M059J (cell line): ENCODE measurements at regions not wholly inside any gene's neighbourhood (a gene's known extent, or its start where the extent isn't known, plus 50 kb on each side); places are given as distances from the start of the nearest gene placed in this dataset.
"Not testable (repeated sequence)": the region's sequence is repeated elsewhere in the genome, so short reads cannot be mapped to it uniquely, and the experiment has no call there.

Experiments
- DNase-seq: peaks from one replicate; pipeline ENCODE4 v3.0.0-alpha.2; 2012; ENCODE audit warnings: low read depth

DNA sequence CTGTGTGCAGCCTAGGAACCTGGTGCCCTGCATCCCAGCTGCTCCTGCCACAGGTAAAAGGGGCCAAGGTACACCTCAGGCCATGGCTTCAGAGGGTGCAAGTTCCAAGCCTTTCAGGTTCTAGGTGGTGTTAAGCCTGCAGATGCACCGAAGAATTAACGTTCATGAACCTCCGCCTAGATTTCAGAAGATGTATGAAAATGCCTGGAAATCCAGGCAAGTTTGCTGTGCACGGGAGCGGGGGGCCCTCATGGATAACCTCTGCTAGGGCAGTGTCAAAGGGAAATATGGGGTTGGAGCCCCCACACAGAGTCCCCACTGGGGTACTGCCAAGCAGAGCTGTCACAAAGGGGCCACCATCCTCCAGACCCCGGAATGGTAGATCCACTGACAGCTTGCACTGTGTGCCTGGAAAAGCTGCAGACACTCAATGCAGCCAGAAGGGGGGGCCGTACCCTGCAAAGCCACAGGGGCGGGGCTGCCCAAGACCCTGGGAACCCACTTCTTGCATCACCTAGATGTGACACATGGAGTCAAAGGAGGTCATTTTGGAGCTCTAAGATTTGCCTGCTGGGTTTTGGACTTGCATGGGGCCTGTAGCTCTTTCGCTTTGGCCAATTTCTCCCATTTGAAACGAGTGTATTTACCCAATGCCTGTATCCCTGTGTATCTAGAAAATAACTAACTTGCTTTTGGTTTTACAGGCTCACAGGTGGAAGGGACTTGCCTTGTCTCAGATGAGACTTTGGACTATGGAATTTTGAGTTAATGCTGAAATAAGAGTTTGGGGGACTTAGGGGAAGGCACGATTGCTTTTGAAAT is 145.2 kb upstream of the C1QTNF3 start:
- DNase-seq: peak; percentile 55

DNA sequence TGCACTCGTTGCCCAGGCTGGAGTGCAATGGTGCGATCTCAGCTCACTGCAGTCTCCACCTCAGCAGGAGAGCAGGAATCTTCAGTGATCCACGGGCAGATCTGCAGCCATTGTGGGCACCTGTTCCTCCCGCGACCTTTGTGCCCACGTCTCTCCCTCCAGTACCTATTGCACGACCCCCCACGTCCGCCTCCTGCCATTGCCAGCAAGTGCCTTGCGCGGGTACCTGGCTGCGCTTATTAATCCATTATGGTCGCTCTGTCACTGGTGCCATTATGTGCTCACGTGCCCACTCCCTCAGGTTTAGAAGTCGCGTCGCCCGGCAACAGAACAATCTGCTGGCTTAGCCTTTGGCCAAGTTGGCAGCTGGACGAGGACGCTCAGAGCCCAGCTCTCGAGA is 146.2 kb upstream of the C1QTNF3 start:
- not testable (repeated sequence) for DNase-seq

DNA sequence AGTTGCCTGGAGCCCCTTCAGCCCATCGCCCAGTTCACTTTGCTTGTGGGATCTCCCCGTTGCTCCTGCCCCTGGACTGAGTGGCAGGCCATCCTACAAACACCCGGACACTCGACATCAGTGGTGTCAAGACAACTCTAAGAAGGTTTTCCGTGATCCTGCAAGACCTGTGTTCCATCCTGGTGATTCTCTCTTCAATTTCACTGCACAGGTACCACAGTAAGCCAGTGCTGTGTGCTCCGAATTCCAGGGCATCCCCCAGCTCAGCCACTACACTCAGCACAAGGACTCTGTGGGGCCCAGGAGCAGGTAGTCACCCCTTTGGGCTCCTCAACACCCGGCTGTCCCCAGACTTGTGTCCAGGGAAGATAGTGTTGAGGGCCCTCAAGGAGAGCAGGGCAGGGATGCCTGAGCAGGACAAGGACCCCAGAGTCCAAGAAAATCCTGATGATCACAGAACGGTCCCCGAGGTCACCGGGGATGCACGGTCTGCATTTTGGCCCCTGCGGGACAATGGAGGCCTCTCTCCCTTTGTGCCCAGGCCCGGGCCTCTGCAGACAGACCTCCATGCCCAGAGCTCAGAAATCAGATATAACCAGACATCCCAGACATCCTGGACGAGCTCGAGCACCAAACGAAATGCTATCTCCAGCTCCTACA is 146.9 kb upstream of the C1QTNF3 start:
- DNase-seq: peak; percentile 9

DNA sequence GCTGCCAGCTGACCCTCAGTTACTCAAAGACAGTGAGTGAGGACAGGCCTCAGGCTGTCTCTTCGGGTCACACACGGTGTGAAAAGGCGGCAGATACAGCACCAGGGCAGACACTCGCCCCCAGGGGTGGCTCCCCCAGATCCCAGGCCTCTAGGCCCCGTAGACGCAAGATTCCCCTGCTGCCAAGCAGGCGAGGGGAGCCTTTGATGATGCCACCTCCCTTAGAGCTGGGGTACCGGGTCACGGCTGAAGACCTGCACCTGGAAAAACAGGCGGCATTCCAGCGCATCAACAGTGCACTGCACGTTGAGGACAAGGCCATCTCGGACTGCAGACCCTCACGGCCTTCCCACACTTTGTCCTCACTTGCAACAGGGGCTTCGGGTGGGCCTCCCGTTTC is 147.5 kb upstream of the C1QTNF3 start:
- DNase-seq: peak; percentile 5

DNA sequence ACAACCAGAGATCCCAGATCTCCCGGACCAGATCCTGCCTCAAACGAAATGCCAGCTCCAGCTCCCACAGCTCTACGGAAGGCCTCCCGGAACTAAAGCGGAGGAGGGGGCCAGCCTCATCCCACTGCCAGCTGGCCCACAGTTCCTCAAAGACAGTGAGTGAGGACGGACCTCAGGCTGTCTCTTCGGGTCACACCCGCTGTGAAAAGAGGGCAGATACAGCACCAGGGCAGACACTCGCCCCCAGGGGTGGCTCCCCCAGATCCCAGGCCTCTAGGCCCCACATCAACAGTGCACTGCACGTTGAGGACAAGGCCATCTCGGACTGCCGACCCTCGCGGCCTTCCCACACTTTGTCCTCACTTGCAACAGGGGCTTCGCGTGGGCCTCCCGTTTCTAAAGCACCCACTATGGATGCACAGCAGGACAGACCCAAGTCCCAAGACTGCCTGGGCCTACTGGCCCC is 148.3 kb upstream of the C1QTNF3 start:
- peak; percentile 4 for DNase-seq

DNA sequence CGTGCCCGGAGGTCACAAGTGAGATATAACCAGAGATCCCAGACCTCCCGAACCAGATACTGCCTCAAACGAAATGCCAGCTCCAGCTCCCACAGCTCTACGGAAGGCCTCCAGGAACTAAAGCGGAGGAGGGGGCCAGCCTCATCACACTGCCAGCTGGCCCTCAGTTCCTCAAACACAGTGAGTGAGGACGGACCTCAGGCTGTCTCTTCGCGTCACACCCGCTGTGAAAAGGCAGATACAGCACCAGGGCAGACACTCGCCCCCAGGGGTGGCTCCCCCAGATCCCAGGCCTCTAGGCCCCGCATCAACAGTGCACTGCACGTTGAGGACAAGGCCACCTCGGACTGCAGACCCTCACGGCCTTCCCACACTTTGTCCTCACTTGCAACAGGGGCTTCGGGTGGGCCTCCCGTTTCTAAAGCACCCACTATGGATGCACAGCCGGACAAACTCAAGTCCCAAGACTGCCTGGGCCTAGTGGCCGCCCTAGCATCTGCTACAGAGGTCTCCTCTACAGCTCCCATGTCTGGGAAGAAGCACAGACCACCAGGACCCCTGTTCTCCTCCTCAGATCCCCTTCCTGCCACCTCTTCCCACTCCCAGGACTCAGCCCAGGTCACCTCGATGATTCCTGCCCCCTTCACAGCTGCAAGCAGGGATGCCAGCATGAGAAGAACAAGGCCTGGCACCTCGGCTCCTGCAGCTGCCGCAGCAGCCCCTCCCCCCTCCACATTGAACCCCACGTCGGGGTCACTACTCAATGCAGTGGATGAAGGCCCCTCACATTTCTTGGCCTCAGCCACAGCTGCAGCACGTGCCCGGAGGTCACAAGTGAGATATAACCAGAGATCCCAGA is 149.3 kb upstream of the C1QTNF3 start:
- DNase-seq: peak; percentile 15

DNA sequence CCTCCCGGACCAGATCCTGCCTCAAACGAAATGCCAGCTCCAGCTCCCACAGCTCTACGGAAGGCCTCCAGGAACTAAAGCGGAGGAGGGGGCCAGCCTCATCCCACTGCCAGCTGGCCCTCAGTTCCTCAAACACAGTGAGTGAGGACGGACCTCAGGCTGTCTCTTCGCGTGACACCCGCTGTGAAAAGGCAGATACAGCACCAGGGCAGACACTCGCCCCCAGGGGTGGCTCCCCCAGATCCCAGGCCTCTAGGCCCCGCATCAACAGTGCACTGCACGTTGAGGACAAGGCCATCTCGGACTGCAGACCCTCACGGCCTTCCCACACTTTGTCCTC is 149.9 kb upstream of the C1QTNF3 start:
- DNase-seq: not testable (repeated sequence)

DNA sequence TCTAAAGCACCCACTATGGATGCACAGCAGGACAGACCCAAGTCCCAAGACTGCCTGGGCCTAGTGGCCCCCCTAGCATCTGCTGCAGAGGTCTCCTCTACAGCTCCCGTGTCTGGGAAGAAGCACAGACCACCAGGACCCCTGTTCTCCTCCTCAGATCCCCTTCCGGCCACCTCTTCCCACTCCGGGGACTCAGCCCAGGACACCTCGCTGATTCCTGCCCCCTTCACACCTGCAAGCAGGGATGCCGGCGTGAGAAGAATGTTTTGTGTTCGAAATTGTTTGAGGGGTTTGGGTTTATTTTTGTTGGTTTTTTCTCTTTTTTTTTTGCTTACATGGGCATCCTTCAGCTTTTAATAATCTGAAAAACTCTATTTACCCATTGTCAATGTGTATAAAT is 150.3 kb upstream of the C1QTNF3 start:
- not testable (repeated sequence) for DNase-seq

DNA sequence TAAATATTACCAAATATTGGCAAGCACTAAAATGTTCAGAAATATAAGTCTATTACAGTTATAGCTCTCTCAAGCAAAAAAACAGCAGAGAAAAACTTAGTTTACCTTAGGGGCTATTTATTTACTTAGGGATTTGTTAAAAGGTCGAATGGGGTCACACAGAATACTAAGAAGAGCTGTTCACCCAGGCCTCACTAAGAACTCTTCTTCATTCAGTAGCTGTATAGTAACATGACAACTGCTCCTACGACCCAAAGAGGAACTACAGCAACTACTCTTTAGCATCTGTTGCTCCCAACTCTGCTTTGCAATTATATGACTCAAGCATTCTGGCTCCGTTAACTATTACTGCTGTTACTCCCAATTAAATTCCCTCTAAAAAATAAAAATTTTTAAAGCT is 150.8 kb upstream of the C1QTNF3 start:
- peak; percentile 14 for DNase-seq

DNA sequence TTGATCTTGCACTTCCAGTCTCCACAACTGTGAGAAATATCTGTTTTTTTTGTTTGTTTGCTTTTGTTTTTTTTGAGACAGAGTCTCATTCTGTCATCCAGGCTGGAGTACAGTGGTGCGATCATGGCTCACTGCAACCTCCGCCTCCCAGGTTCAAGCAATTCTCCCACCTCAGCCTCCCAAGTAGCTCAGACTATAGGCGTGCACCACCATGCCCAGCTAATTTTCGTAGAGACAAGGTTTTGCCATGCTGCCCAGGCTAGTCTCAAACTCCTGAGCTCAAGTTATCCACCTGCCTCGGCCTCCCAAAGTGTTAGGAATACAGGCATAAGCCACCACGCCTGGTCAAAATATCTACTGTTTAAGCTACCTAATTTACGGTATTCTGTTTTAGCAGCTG is 153.1 kb upstream of the C1QTNF3 start:
- not testable (repeated sequence) for DNase-seq

DNA sequence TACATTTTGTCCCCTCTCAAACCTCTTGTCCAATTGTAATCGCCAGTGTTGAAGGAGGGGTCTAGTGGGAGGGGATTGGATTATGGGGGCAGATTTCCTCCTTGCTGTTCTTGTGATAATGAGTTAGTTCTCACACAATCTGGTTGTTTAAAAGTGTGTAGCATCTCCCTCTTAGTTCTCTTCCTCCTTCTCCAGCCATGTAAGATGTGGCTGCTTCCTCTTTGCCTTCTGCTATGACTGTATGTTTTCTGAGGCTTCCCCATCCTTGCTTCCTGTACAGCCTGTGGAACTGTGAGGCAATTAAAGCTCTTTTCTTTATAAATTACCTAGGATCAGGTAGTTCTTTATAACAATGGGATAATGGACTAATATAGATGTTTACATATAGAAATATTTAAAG is 162.3 kb upstream of the C1QTNF3 start:
- not testable (repeated sequence) for DNase-seq

DNA sequence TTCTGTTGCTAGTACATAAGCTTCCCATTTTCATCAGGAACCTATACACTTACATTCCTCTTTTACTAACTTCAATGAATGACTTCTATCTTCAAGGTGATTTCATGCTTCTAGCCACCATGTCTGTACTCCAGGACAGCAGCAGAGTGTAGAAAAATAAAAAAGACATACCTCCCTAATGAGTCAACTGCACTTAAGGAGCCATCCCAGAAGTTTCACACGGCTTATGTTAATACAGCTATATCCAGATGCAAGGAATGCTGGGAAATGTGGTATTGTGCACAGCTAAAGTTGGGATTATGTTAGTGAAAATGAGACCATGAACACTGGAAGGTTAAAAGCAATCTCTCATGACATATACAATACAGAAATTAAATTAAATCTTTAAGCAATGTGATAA is 174.4 kb upstream of the C1QTNF3 start:
- DNase-seq: peak; percentile 81

DNA sequence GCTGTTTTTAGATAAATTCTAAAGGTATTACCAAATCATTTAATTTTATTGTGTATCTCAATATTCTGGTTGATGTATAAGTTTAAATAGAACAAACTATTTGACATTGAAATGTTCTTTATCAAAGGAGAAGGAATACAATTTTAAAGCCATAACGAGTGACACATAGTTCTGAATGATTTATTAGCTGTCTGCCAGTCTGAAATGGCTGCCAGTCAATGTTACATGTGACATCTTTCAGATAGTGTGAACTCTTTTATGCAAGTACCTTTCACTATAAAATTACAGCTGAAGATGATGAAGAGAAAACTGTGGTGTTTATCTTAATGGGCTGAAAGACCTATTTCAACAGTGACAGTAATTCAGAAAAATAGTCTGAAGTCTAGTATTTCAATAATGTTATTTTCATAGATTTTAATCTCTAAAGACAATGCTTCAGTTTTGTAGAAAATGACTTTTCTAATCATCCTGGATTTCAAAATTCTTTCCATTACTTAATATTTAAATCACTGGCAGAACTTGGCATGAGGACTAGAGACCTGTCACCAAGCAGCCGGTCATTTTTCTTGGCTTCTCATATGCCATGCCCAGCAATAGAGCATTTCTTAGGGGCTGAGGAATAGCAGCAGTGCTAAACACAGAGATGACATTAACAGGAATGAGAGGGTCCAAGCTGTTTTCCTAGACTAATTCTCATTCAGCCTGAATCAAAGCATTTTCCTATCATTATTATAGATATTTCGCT is 178.5 kb upstream of the C1QTNF3 start:
- DNase-seq: not testable (repeated sequence)

DNA sequence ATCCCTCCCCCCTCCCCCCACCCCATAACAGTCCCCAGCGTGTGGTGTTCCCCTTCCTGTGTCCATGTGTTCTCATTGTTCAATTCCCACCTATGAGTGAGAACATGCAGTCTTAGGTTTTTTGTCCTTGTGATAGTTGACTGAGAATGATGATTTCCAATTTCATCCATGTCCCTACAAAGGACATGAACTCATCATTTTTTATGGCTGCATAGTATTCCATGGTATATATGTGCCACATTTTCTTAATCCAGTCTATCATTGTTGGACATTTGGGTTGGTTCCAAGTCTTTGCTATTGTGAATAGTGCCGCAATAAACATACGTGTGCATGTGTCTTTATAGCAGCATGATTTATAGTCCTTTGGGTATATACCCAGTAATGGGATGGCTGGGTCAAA is 180.1 kb upstream of the C1QTNF3 start:
- DNase-seq: not testable (repeated sequence)

DNA sequence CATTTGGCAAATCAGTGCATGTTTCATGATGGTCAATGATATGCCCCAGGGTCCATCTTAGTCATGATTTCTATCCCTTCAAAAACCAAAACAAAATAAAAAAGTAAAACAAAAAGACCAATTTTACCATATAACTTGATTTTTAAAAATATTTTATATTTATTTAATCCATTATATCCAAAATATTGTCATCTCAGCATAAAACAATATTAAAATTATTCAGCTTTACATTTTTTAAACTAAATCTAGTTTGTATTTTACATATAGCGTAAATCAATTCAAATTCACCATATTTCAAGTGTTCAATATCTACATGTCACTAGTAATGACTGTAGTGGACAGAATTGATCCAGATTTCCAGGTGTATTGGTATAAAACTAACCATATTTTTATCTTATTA is 187.4 kb upstream of the C1QTNF3 start:
- not testable (repeated sequence) for DNase-seq

DNA sequence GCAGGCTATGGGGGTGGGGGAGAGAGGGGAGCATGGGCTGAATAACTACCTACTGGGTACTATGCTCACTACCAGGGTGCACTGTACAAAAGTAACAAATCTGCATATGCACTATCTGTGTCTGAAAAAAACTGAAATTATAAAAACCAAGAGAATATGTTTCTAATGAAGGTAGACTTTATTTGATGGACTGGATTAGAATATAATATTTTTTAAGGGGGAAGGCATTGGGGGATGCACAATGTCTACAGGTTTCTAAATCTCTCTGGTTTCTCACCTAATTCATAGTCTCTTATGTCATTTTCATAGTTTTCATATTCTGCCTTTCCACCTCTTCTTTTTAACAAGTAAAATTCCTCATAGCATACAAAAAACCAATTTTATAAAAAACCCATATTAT is 200.8 kb upstream of the C1QTNF3 start:
- DNase-seq: not testable (repeated sequence)

DNA sequence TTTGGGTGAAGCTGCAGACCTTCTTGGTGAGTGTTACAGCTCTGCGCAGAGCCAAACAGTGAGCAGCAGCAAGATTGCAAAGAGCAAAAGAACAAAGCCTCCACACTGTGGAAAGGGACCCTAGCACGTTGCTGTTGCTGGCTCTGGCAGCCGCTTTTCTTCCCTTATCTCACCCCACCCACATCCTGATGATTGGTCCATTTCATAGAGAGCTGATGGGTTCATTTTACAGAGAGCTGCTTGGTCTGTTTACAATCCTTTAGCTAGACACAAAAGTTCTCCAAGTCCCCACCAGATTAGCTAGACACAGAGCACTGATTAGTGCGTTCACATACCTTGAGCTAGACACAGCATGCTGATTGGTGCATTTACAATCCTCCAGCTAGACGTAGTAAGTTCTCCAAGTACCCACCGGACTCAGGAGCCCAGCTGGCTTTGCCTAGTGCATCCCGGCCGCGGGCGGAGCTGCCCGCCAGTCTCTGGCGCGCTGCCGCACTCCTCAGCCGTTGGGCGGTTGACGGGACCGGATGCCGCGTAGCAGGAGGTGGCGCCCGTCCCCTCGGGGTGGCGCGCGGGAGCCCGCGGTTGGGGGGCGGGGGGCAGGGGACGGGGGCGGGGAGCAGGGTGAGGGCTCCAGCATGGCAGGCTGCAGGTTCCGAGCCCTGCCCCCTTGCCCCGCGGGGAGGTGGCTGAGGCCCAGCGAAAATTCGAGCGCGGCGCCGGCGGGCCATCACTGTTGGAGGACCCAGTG is 201.4 kb upstream of the C1QTNF3 start:
- DNase-seq: peak; percentile 60

DNA sequence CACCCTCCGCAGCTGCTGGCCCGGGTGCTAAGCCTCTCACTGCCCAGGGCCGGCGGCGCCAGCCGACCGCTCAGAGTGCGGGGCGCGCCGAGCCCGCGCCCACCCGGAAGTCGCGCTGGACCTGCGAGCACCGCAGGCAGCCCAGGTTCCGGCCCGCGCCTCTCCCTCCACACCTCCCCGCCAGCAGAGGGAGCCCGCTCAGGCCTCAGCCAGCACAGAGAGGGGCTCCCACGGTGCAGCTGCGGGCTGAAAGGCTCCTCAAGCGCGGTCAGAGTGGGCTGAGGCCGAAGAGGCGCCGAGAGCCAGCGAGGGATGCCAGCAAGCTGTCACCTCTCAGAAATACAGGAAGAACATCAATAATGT is 202.0 kb upstream of the C1QTNF3 start:
- DNase-seq: not testable (repeated sequence)

DNA sequence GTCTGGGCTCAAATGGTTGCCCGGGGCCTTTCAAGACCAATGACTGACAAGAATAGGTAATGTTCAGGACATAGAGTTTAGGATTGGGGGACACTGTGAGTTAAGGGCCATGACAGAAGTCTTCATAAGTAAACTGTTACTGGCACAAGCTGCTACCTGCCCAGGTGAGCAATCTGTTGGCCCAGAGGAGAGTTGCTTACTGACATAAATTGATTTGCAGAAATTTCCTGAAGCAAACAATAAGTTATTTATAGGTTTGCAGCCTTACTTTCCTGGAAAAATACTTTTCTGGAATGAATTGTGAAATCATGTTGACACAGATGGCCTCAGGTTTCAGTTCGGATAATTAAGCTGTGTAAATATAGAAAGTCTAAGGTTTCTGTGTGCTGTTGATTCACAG is 202.8 kb upstream of the C1QTNF3 start:
- DNase-seq: peak; percentile 21

DNA sequence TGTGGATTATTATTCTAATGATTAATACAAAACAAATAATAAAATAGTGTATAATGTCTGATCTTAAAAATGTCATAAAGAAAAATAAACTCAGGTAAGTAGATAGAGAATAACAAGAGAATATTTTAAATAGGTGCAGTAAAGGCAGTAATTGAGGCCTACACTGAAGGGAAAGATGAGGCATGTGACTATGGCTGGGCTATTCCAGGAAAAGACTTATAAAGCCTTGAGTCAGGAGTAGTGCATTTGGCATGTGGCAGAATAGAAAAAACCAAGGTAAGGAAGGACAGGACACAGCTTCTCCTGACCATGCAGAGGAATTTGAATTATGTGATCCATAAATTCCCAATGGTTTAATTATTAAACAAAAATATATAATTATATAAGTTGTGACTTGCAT is 215.6 kb upstream of the C1QTNF3 start:
- not testable (repeated sequence) for DNase-seq

DNA sequence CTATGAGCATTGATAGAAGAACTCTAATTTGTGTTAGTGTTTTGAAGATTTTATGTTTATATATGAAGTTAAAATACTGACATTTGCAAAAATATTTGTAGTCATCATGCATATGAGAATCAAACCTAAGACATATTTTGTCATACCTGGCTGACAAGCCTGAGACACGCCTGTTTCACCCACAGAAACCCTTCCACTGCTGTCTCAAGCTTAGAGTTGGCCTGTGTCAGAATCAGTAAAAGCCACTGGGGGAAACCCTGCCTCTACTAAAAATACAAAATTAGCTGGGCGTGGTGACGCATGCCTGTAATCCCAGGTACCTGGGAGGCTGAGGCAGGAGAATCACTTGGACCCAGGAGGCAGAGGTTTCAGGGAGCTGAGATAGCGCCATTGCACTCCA is 218.0 kb upstream of the C1QTNF3 start:
- not testable (repeated sequence) for DNase-seq
